GM23338 (cell line): ENCODE measurements at regions not wholly inside any gene's neighbourhood (a gene's known extent, or its start where the extent isn't known, plus 50 kb on each side); places are given as distances from the start of the nearest gene placed in this dataset.

Experiments used
- ATAC-seq: fragments of 200-7000 bp; cut with Tn5 transposase; 3 replicates; pipeline ENCODE4 v1.9.1; 2020
- DNase-seq: peaks from one replicate; pipeline ENCODE4 v3.0.0-alpha.2; 2015; ENCODE audit warnings: low spot score
- H2AFZ ChIP-seq: fragments of 200-600 bp; sonication (generic); 2 replicates; pipeline ENCODE4 v1.8.0; 2016; ENCODE audit warnings: antibody characterized with exemption, mild to moderate bottlenecking, moderate library complexity
- H3F3A ChIP-seq: fragments of 200-600 bp; sonication (generic); replicated peaks from 2 replicates; pipeline ENCODE4 v1.8.0; 2017; ENCODE audit warnings: antibody characterized with exemption, mixed run types, low read depth
- H3K27ac ChIP-seq: fragments of 200-600 bp; sonication (generic); 2 replicates; pipeline ENCODE4 v1.6.1; 2016; ENCODE audit warnings: low read depth
- H3K27me3 ChIP-seq: fragments of 200-600 bp; sonication (generic); 2 replicates; pipeline ENCODE4 v1.8.0; 2016; ENCODE audit warnings: mild to moderate bottlenecking, mixed run types, moderate library complexity; ENCODE audit not compliant: insufficient read depth
- H3K36me3 ChIP-seq: fragments of 200-600 bp; sonication (generic); 2 replicates; pipeline ENCODE4 v1.8.0; 2016; ENCODE audit warnings: mild to moderate bottlenecking; ENCODE audit not compliant: insufficient read depth
- H3K4me1 ChIP-seq: fragments of 200-600 bp; sonication (generic); 2 replicates; pipeline ENCODE4 v1.8.0; 2016; ENCODE audit warnings: mild to moderate bottlenecking, moderate library complexity; ENCODE audit not compliant: insufficient read depth
- H3K4me2 ChIP-seq: fragments of 200-600 bp; sonication (generic); 2 replicates; pipeline ENCODE4 v1.7.1; 2017; ENCODE audit warnings: mixed run types
- H3K4me3 ChIP-seq: fragments of 200-600 bp; sonication (generic); 2 replicates; pipeline ENCODE4 v1.6.1; 2016; ENCODE audit warnings: mixed run types
- H3K79me2 ChIP-seq: fragments of 200-600 bp; sonication (generic); replicated peaks from 2 replicates; pipeline ENCODE4 v1.8.0; 2017; ENCODE audit warnings: mild to moderate bottlenecking; ENCODE audit not compliant: insufficient read depth
- H3K9me2 ChIP-seq: fragments of 200-600 bp; sonication (generic); 2 replicates; pipeline ENCODE4 v1.8.0; 2017; ENCODE audit not compliant: insufficient read depth
- H4K20me1 ChIP-seq: fragments of 200-600 bp; sonication (generic); replicated peaks from 2 replicates; pipeline ENCODE4 v1.8.0; 2017; ENCODE audit warnings: mild to moderate bottlenecking; ENCODE audit not compliant: insufficient read depth
- H3K27ac Mint-ChIP-seq: 2 replicates; pipeline ENCODE4 v1.8.0; 2020; ENCODE audit warnings: inconsistent platforms, mild to moderate bottlenecking, moderate library complexity, mixed read lengths
- H3K27me3 Mint-ChIP-seq: 3 replicates; pipeline ENCODE4 v1.8.0; 2022; ENCODE audit warnings: low read depth, mild to moderate bottlenecking, moderate library complexity, mixed read lengths, inconsistent platforms; ENCODE audit not compliant: insufficient read depth, poor library complexity
- H3K36me3 Mint-ChIP-seq: 3 replicates; pipeline ENCODE4 v1.8.0; 2021; ENCODE audit warnings: low read depth, mild to moderate bottlenecking, inconsistent platforms, moderate library complexity, mixed read lengths
- H3K4me1 Mint-ChIP-seq: 3 replicates; pipeline ENCODE4 v1.8.0; 2020; ENCODE audit warnings: mild to moderate bottlenecking, inconsistent platforms, mixed read lengths
- H3K4me3 Mint-ChIP-seq: 3 replicates; pipeline ENCODE4 v1.8.0; 2021; ENCODE audit warnings: moderate library complexity, mild to moderate bottlenecking, inconsistent platforms, mixed read lengths
- H3K9me3 Mint-ChIP-seq: 3 replicates; pipeline ENCODE4 v1.8.0; 2020; ENCODE audit warnings: moderate library complexity, mild to moderate bottlenecking, inconsistent platforms, mixed read lengths
- EZH2phosphoT487 ChIP-seq: fragments of 200-600 bp; sonication (generic); IDR thresholded peaks from one replicate; pipeline ENCODE4 v1.8.1; 2018; ENCODE audit warnings: antibody characterized with exemption; ENCODE audit not compliant: unreplicated experiment
- JUNB ChIP-seq: IDR thresholded peaks from one replicate; pipeline ENCODE4 v1.6.1; 2016; ENCODE audit warnings: antibody characterized with exemption; ENCODE audit not compliant: unreplicated experiment
- NANOG ChIP-seq: IDR thresholded peaks from 2 replicates; pipeline ENCODE4 v1.6.1; 2016; ENCODE audit warnings: antibody characterized with exemption, borderline replicate concordance
- STAT1 ChIP-seq: IDR thresholded peaks from one replicate; pipeline ENCODE4 v1.6.1; 2016; ENCODE audit warnings: antibody characterized with exemption; ENCODE audit not compliant: unreplicated experiment
- ZNF114 ChIP-seq: fragments of 250-450 bp; sonication (Bioruptor Pico); IDR thresholded peaks from 2 replicates; pipeline ENCODE4 v1.5.0; 2020; ENCODE audit warnings: mild to moderate bottlenecking, moderate library complexity
- ZNF462 ChIP-seq: fragments of 250-450 bp; sonication (Bioruptor Pico); IDR thresholded peaks from 2 replicates; pipeline ENCODE4 v1.5.0; 2020; ENCODE audit warnings: mild to moderate bottlenecking, moderate library complexity
- TF ChIP-seq, protein P1 (sequence below): IDR thresholded peaks from 2 replicates; pipeline ENCODE4 v1.6.1; 2016; ENCODE audit warnings: antibody characterized with exemption

- no peak overlapping the region for H3K4me3 Mint-ChIP-seq
- H3F3A ChIP-seq = no peaks in the 10 kb centered on the region
- H3K4me1 ChIP-seq = no peaks in the 10 kb centered on the region
- no peak overlapping the region for H3K4me2 ChIP-seq
- H3K9me2 ChIP-seq = peaks cover 6% of the 10 kb centered on the region; the same call in 1 of the 2 replicates
- H3K9me3 Mint-ChIP-seq = peaks cover 46% of the 10 kb centered on the region
- no peaks in the 10 kb centered on the region for H3K27me3 ChIP-seq
- no peaks in the 10 kb centered on the region for H4K20me1 ChIP-seq
- H3K27me3 Mint-ChIP-seq = no peaks in the 10 kb centered on the region
- no peak overlapping the region for H3K4me3 ChIP-seq
- no peak overlapping the region for H3K27ac Mint-ChIP-seq
- TF ChIP-seq ZNF114 (CRISPR knock-in tag) (no peak), JUNB (no peak), EZH2phosphoT487 (no peak), ZNF462 (CRISPR knock-in tag) (no peak), NANOG (no peak), STAT1 (no peak)
- TF ChIP-seq, protein P1, sequence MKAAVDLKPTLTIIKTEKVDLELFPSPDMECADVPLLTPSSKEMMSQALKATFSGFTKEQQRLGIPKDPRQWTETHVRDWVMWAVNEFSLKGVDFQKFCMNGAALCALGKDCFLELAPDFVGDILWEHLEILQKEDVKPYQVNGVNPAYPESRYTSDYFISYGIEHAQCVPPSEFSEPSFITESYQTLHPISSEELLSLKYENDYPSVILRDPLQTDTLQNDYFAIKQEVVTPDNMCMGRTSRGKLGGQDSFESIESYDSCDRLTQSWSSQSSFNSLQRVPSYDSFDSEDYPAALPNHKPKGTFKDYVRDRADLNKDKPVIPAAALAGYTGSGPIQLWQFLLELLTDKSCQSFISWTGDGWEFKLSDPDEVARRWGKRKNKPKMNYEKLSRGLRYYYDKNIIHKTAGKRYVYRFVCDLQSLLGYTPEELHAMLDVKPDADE = no peak
- peaks cover 42% of the 10 kb centered on the region for H3K36me3 Mint-ChIP-seq
- H3K36me3 ChIP-seq = peaks cover 11% of the 10 kb centered on the region
- H3K4me1 Mint-ChIP-seq = peaks cover 3% of the 10 kb centered on the region; the same call in 1 of the 3 replicates
- H2AFZ ChIP-seq = no peak overlapping the region
- no peaks in the 10 kb centered on the region for H3K79me2 ChIP-seq
- DNase-seq (no peak), ATAC-seq (no peak)
- H3K27ac ChIP-seq = no peak overlapping the region
Measured at GRCh38 chr5:62960781-62961180, 382.2 kb downstream of the LRRC70 start.
